Omental fat pad (tissue), 3 donors: ENCODE measurements at regions not wholly inside any gene's neighbourhood (a gene's known extent, or its start where the extent isn't known, plus 50 kb on each side); places are given as distances from the start of the nearest gene placed in this dataset.

Source experiments
- ATAC-seq: fragments of 150-250 bp; one replicate; pipeline ENCODE4 v1.9.1; 2016; ENCODE audit warnings: mild to moderate bottlenecking, moderate library complexity; ENCODE audit not compliant: low FRiP score
- DNase-seq: peaks from one replicate; pipeline ENCODE4 v3.0.0-alpha.2; 2019; ENCODE audit warnings: low spot score
- TF ChIP-seq, protein P1 (sequence below), 3 donors: fragments of 450-650 bp; IDR thresholded peaks; one replicate each; pipeline ENCODE4 v1.5.1; 2016 to 2017; ENCODE audit warnings: antibody characterized with exemption in 3 of 3, mild to moderate bottlenecking in 3 of 3, moderate library complexity in 2 of 3

GRCh38 chr10:36183726-36184125, 541.6 kb upstream of the FZD8 start:
- ATAC-seq (no peak), DNase-seq (no peak)
- TF ChIP-seq, protein P1, sequence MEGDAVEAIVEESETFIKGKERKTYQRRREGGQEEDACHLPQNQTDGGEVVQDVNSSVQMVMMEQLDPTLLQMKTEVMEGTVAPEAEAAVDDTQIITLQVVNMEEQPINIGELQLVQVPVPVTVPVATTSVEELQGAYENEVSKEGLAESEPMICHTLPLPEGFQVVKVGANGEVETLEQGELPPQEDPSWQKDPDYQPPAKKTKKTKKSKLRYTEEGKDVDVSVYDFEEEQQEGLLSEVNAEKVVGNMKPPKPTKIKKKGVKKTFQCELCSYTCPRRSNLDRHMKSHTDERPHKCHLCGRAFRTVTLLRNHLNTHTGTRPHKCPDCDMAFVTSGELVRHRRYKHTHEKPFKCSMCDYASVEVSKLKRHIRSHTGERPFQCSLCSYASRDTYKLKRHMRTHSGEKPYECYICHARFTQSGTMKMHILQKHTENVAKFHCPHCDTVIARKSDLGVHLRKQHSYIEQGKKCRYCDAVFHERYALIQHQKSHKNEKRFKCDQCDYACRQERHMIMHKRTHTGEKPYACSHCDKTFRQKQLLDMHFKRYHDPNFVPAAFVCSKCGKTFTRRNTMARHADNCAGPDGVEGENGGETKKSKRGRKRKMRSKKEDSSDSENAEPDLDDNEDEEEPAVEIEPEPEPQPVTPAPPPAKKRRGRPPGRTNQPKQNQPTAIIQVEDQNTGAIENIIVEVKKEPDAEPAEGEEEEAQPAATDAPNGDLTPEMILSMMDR (IDR thresholded peaks at IDR 0.05): no peak

DNA sequence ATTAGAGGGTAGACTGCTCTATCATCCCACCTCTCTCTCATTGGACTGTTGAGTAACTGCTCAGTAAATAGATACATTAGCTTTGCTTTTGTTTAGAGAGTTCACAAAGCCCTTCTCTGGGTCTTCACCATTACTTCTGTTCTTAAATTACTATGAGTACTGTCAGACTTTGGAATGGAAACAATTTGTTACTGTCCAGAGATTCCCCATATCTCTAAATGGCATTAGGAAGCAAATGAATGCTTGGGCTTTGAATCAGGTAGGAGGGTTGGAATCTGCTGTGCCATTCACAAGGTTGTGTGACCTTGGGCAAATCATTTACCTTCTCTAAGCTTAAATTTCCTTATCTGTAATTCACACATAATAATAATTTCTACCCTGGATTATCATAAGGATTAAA, 541.0 kb upstream of the FZD8 start:
- ATAC-seq: no peak
- TF ChIP-seq, protein P1 (IDR thresholded peaks at IDR 0.05): no peak
- DNase-seq: no peak

DNA sequence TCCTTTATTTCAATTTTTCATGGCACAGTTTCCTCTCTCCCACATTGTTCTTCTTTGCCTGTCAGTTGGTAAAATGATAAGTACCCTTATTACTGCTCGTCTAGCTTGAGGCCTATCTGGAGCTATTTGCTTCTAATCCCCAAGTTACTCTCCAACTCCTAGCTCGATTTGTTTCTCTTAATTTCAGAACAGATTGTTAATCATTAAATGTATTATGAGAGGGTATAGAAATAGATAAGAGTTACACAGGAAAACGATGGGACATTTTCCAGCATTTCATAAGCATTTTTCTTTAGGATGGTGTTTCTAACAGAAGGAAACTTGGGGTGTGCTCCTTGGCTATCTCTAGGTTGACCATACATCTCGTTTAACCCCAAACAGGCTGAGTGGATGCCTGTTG, 540.5 kb upstream of the FZD8 start:
- DNase-seq (no peak), ATAC-seq (no peak)
- TF ChIP-seq, protein P1 (IDR thresholded peaks at IDR 0.05): no peak

DNA sequence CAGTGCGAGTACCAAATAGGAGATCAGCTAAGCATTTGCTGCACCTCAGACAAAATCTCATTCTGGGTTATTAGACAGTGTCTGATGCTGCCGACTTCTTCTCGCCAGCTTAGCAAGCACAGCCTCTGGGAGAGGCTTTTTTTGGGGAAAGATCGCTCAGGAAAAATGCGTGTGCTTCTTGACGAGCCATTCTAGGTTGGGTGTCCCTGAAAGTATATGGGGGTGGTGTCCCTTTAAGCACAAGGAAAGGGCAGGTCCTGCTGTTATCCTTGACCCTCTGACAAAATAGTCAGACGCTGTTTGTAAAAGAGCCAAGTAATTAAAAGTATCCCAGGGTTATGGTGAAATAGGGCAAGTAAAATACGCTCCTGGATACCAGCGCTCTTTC, 540.1 kb upstream of the FZD8 start:
- TF ChIP-seq, protein P1 (IDR thresholded peaks at IDR 0.05): no peak
- peak; percentile 29 for ATAC-seq
- no peak for DNase-seq

DNA sequence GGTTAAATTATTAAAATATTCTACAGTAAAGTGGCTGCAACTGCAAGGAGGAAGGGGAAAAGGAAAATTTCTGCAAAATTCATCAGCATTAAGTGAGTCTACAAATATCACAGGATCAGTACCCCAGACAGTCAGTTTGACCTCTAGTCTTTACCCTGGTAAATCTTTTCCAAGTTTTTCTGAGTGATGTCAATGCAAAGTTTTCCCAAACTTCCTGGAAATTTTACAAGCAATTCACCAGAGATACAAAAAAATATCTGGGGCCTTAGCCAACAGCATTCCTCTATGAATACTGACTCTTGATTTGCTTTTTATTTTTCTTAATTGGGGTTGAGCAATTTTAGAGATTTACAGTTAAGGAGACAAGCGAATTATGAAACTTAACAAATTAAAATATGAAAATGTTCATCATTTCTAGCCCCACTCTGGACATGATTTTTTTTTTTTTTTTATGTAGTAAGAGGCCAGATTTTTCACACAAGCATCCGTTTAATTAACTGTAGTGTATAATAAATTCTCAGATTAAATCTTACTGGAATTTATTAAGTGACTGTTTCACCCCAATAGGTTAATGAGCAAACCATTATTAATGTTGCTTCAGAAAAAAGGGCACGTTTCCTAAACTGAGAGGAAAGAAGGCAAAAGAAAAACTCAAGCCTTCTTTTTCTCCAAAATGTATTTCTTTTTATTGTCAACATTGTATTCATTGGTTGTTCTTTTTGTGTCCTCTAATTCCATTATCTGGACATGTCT, 539.5 kb upstream of the FZD8 start:
- peak; percentile 78 for ATAC-seq
- TF ChIP-seq, protein P1 (IDR thresholded peaks at IDR 0.05): no peak
- DNase-seq: no peak

- DNase-seq: no peak
- TF ChIP-seq, protein P1 (IDR thresholded peaks at IDR 0.05): no peak
- no peak for ATAC-seq
Measured at GRCh38 chr10:36178616-36179015, 536.5 kb upstream of the FZD8 start.

GRCh38 chr10:36177071-36177470, 535.0 kb upstream of the FZD8 start:
- DNase-seq (no peak), ATAC-seq (no peak)
- TF ChIP-seq, protein P1 (IDR thresholded peaks at IDR 0.05): no peak
